Tibial nerve (tissue), 4 donors: ENCODE measurements at regions not wholly inside any gene's neighbourhood (a gene's known extent, or its start where the extent isn't known, plus 50 kb on each side); places are given as distances from the start of the nearest gene placed in this dataset.

ENCODE experiments used
- DNase-seq, 2 donors: peaks; one replicate each; pipeline ENCODE4 v3.0.0-alpha.2; 2019; ENCODE audit warnings: low spot score in 2 of 2
- H3K27ac ChIP-seq, 4 donors: fragments of 200-600 bp; sonication (generic) in 3 of 4; one replicate each; pipeline ENCODE4 v1.5.1; 2017 to 2019; ENCODE audit warnings: mild to moderate bottlenecking in 1 of 4
- H3K27me3 ChIP-seq, 2 donors: fragments of 200-600 bp; sonication (generic) in 1 of 2; one replicate each; pipeline versions ENCODE4 v1.5.1 to v1.6.0; 2017 to 2019
- H3K36me3 ChIP-seq, 3 donors: fragments of 200-600 bp; sonication (generic); one replicate each; pipeline ENCODE4 v1.5.1; 2018 to 2019
- H3K4me1 ChIP-seq, 4 donors: fragments of 200-600 bp; sonication (generic) in 3 of 4; one replicate each; pipeline ENCODE4 v1.5.1; 2017 to 2019
- H3K4me3 ChIP-seq, 4 donors: fragments of 200-600 bp; sonication (generic) in 3 of 4; one replicate each; pipeline ENCODE4 v1.5.1; 2017 to 2019; ENCODE audit warnings: mild to moderate bottlenecking in 1 of 4, moderate library complexity in 1 of 4
- H3K9me3 ChIP-seq, 4 donors: fragments of 200-600 bp; sonication (generic) in 3 of 4; one replicate each; pipeline ENCODE4 v1.5.1; 2017 to 2019
- CTCF ChIP-seq, 5 experiments: fragments of 200-600 bp in 3 of 5; fragments of 450-650 bp in 2 of 5; sonication (generic) in 3 of 5; IDR thresholded peaks; one replicate each; pipeline ENCODE4 v1.5.1; 2016 to 2019; ENCODE audit warnings: antibody characterized with exemption in 5 of 5, mild to moderate bottlenecking in 3 of 5, moderate library complexity in 2 of 5
- EP300 ChIP-seq, 2 donors: sonication (generic); formaldehyde crosslinking; IDR thresholded peaks; one replicate each; pipeline ENCODE4 v1.6.1; 2017; ENCODE audit warnings: antibody characterized with exemption in 2 of 2, mild to moderate bottlenecking in 1 of 2
- POLR2A ChIP-seq, 2 donors: fragments of 450-650 bp; IDR thresholded peaks; one replicate each; pipeline ENCODE4 v1.6.1; 2017; ENCODE audit warnings: antibody characterized with exemption in 2 of 2, mild to moderate bottlenecking in 2 of 2, moderate library complexity in 2 of 2
- WGBS, 2 donors: methylation state at CpG; one replicate each; pipeline ENCODE4 v1.1.5; 2018; 5-methylcytosine and 5-hydroxymethylcytosine counted together

- Histone ChIP-seq H3K36me3 (no peaks in the 10 kb centered on the region), H3K9me3 (peaks cover 0 to 24% (median 0%) of the 10 kb centered on the region in 4 donors), H3K4me3 (no peak overlapping the region), H3K4me1 (no peaks in the 10 kb centered on the region), H3K27me3 (no peaks in the 10 kb centered on the region), H3K27ac (no peak overlapping the region)
- WGBS, 2 donors = 43 to 48% methylated on average over 5 of the region's 5 CpGs
- TF ChIP-seq EP300 (IDR thresholded peaks at IDR 0.05) (no peak), POLR2A (IDR thresholded peaks at IDR 0.05) (no peak), CTCF (IDR thresholded peaks at IDR 0.05) (no peak)
- no peak for DNase-seq
These were observed 384.5 kb upstream of the IL12A start for GRCh38 chr3:159604151-159604581.

GRCh38 chr3:159605101-159605500 lies 383.5 kb upstream of the IL12A start:
- DNase-seq = no peak
- no peaks in the 10 kb centered on the region for H3K4me1 ChIP-seq
- H3K9me3 ChIP-seq = peaks cover 0 to 18% (median 0%) of the 10 kb centered on the region in 4 donors
- H3K4me3 ChIP-seq = no peak overlapping the region
- no peaks in the 10 kb centered on the region for H3K27me3 ChIP-seq
- H3K36me3 ChIP-seq = no peaks in the 10 kb centered on the region
- no peak overlapping the region for H3K27ac ChIP-seq
- 66 to 75% methylated on average over 3 of the region's 3 CpGs for WGBS, 2 donors
- TF ChIP-seq EP300 (IDR thresholded peaks at IDR 0.05) = no peak
- TF ChIP-seq POLR2A (IDR thresholded peaks at IDR 0.05) = no peak
- no peak for TF ChIP-seq CTCF (IDR thresholded peaks at IDR 0.05)

GRCh38 chr3:159605776-159606175 lies 382.9 kb upstream of the IL12A start:
- no peaks in the 10 kb centered on the region for H3K4me1 ChIP-seq
- 73 to 79% methylated on average over 5 of the region's 5 CpGs for whole genome bisulfite sequencing, 2 donors
- no peak for DNase-seq

GRCh38 chr3:159607856-159608255 lies 380.8 kb upstream of the IL12A start:
- DNase-seq = no peak
- H3K9me3 ChIP-seq = no peaks in the 10 kb centered on the region
- no peak for TF ChIP-seq POLR2A (IDR thresholded peaks at IDR 0.05)
- H3K4me1 ChIP-seq = no peaks in the 10 kb centered on the region
- H3K27ac ChIP-seq = no peak overlapping the region
- no peak overlapping the region for H3K4me3 ChIP-seq
- WGBS, 2 donors = 73 to 76% methylated on average over 3 of the region's 3 CpGs
- H3K36me3 ChIP-seq = no peaks in the 10 kb centered on the region
- H3K27me3 ChIP-seq = no peaks in the 10 kb centered on the region

More at GRCh38 chr3:159605776-159606175, 382.9 kb upstream of the IL12A start:
- Histone ChIP-seq H3K4me3 (no peak overlapping the region), H3K36me3 (no peaks in the 10 kb centered on the region), H3K27me3 (no peaks in the 10 kb centered on the region), H3K9me3 (peaks cover 0 to 11% (median 0%) of the 10 kb centered on the region in 4 donors), H3K27ac (no peak overlapping the region)
- no peak for TF ChIP-seq EP300 (IDR thresholded peaks at IDR 0.05)
- TF ChIP-seq POLR2A (IDR thresholded peaks at IDR 0.05) = no peak
- TF ChIP-seq CTCF (IDR thresholded peaks at IDR 0.05) = no peak

GRCh38 chr3:159608311-159608710 lies 380.3 kb upstream of the IL12A start:
- Histone ChIP-seq H3K4me3 (no peak overlapping the region), H3K36me3 (no peaks in the 10 kb centered on the region), H3K4me1 (no peaks in the 10 kb centered on the region), H3K27me3 (no peaks in the 10 kb centered on the region), H3K27ac (no peak overlapping the region), H3K9me3 (no peaks in the 10 kb centered on the region)
- TF ChIP-seq EP300 (IDR thresholded peaks at IDR 0.05) = no peak
- 77 to 84% methylated on average over 3 of the region's 3 CpGs for WGBS, 2 donors
- DNase-seq = no peak

GRCh38 chr3:159609625-159610024 lies 379.0 kb upstream of the IL12A start:
- no peaks in the 10 kb centered on the region for H3K9me3 ChIP-seq
- no peak overlapping the region for H3K4me3 ChIP-seq
- WGBS, 2 donors = 79 to 83% methylated on average over 7 of the region's 7 CpGs
- H3K27me3 ChIP-seq = no peaks in the 10 kb centered on the region
- DNase-seq = no peak
- H3K36me3 ChIP-seq = no peaks in the 10 kb centered on the region
- no peak for TF ChIP-seq CTCF (IDR thresholded peaks at IDR 0.05)
- no peak for TF ChIP-seq POLR2A (IDR thresholded peaks at IDR 0.05)
- no peak for TF ChIP-seq EP300 (IDR thresholded peaks at IDR 0.05)
- no peaks in the 10 kb centered on the region for H3K4me1 ChIP-seq
- H3K27ac ChIP-seq = no peak overlapping the region
